K562 (cell line): ENCODE measurements at regions not wholly inside any gene's neighbourhood (a gene's known extent, or its start where the extent isn't known, plus 50 kb on each side); places are given as distances from the start of the nearest gene placed in this dataset.

Source experiments
- ATAC-seq: fragments of 200-7000 bp; cut with Tn5 transposase; 3 replicates; pipeline ENCODE4 v1.9.1; 2020; ENCODE audit warnings: moderate library complexity
- BruUV-seq: library from RNA; stranded (reverse); fragments of 400-500 nt; replicated peaks from 2 replicates; lab custom pipeline; 2021; lab: Mats Ljungman, UMichigan
- CTCF ChIA-PET: fragments of 300-600 bp; formaldehyde crosslinking; extraction: SDS; loops from one replicate; lab custom pipeline; 2021; ENCODE audit warnings: low intra/inter-chr PET ratio; lab: Yijun Ruan, JAX
- POLR2A ChIA-PET: fragments of 300-600, 350-650 bp; sonication (Branson Sonifier 250); formaldehyde crosslinking; extraction: SDS; loops from one replicate; lab custom pipeline; 2021; ENCODE audit warnings: antibody characterized with exemption, inconsistent platforms; lab: Yijun Ruan, JAX
- DNase-seq, 4 experiments: peaks; one replicate each; pipeline versions ENCODE4 v3.0.0 to v3.0.0-alpha.2; 2011 to 2018; ENCODE audit warnings: low spot score in 3 of 4, mixed read lengths in 3 of 4; ENCODE audit errors: extremely low read depth in 1 of 4
- FAIRE-seq: peaks from 2 replicates; lab custom pipeline; 2011; peaks lifted over from hg19 to GRCh38; lab: Jason Lieb, UNC
- H2AFZ ChIP-seq: 2 replicates; pipeline ENCODE4 v1.6.0; 2011; ENCODE audit warnings: low read depth, low read length, control low read depth, inconsistent platforms
- H3K27ac ChIP-seq: fragments of 200-600 bp; 3 replicates; pipeline ENCODE4 v1.8.0; 2011; ENCODE audit warnings: low read depth, mild to moderate bottlenecking, control low read depth, inconsistent platforms, low read length, moderate library complexity, mixed read lengths; ENCODE audit errors: extremely low read depth
- H3K27me3 ChIP-seq, 2 experiments: fragments of 300-600 bp in 1 of 2; 2 replicates in 1 of 2; 3 replicates in 1 of 2; pipeline versions ENCODE4 v1.6.0 to v1.8.0; 2011; ENCODE audit warnings: inconsistent platforms in 2 of 2, low read length in 2 of 2, mild to moderate bottlenecking in 1 of 2, mixed read lengths in 1 of 2, moderate library complexity in 1 of 2; ENCODE audit not compliant: control insufficient read depth in 2 of 2, insufficient read depth in 2 of 2
- H3K36me3 ChIP-seq: fragments of 300-600 bp; 3 replicates; pipeline ENCODE4 v1.8.0; 2011; ENCODE audit warnings: mild to moderate bottlenecking, low read length, inconsistent platforms; ENCODE audit not compliant: control insufficient read depth, insufficient read depth
- H3K4me1 ChIP-seq, 2 experiments: fragments of 200-600 bp in 1 of 2; replicated peaks in 1 of 2; 2 replicates in 1 of 2; 3 replicates in 1 of 2; pipeline versions ENCODE4 v1.5.1 to v1.8.0; 2011; ENCODE audit warnings: inconsistent platforms in 2 of 2, low read length in 2 of 2, mild to moderate bottlenecking in 1 of 2, mixed read lengths in 1 of 2, moderate library complexity in 1 of 2; ENCODE audit not compliant: control insufficient read depth in 2 of 2, insufficient read depth in 2 of 2
- H3K4me2 ChIP-seq: 2 replicates; pipeline ENCODE4 v1.6.1; 2011; ENCODE audit warnings: low read length, control low read depth, inconsistent platforms, mixed read lengths; ENCODE audit not compliant: insufficient read depth
- H3K4me3 ChIP-seq: fragments of 200-600 bp; sonication (generic), shearing (Covaris generic); 2 replicates; pipeline ENCODE4 v1.5.1; 2016; ENCODE audit warnings: control low read depth, inconsistent platforms
- H3K79me2 ChIP-seq: fragments of 200-600 bp; 3 replicates; pipeline ENCODE4 v1.8.0; 2011; ENCODE audit warnings: low read length, inconsistent platforms; ENCODE audit not compliant: control insufficient read depth, insufficient read depth
- H3K9ac ChIP-seq, 2 experiments: 2 replicates each; pipeline versions ENCODE4 v1.6.0 to v1.6.1; 2011; ENCODE audit warnings: low read depth in 2 of 2, low read length in 2 of 2, control low read depth in 1 of 2, inconsistent platforms in 1 of 2, mild to moderate bottlenecking in 1 of 2, mixed read lengths in 1 of 2; ENCODE audit not compliant: insufficient read depth in 1 of 2
- H3K9me1 ChIP-seq: one replicate; pipeline ENCODE4 v1.6.0; 2011; ENCODE audit warnings: inconsistent platforms, mild to moderate bottlenecking, low read length, moderate library complexity; ENCODE audit not compliant: control insufficient read depth, insufficient read depth
- H3K9me3 ChIP-seq: replicated peaks from 2 replicates; pipeline ENCODE4 v1.5.1; 2011; ENCODE audit warnings: low read depth, low read length, inconsistent platforms; ENCODE audit not compliant: control insufficient read depth, insufficient read depth
- H4K20me1 ChIP-seq: replicated peaks from 2 replicates; pipeline ENCODE4 v1.6.1; 2011; ENCODE audit warnings: low read length, inconsistent platforms, mixed read lengths; ENCODE audit not compliant: control insufficient read depth, insufficient read depth
- MAFK ChIP-seq: IDR thresholded peaks from 2 replicates; pipeline ENCODE4 v1.6.1; 2011; ENCODE audit warnings: low read length, improper control_type of control experiment
- ZNF316 ChIP-seq: fragments of 450-650 bp; IDR thresholded peaks from 2 replicates; pipeline ENCODE4 v1.6.1; 2016
- WGBS: fragments of 100-300 bp; shearing (Covaris generic); methylation state at CpG from one replicate; pipeline ENCODE4 v1.1.6; 2016; ENCODE audit warnings: low coverage, mixed read lengths; ENCODE audit not compliant: insufficient coverage; ENCODE audit errors: missing lambda C conversion rate; 5-methylcytosine and 5-hydroxymethylcytosine counted together
- in situ Hi-C: fragments of 300-500 bp; cut with MboI; formaldehyde crosslinking; loops from 4 replicates; pipeline ENCODE4 v1.15.0; 2018; ENCODE audit warnings: inconsistent platforms, mixed read lengths
- intact Hi-C: fragments of 100-400 bp; cut with micrococcal nuclease; formaldehyde crosslinking; loops from 2 replicates; pipeline ENCODE4 v1.14.2; 2022
- TF ChIP-seq, protein P1 (sequence below): sonication (generic); formaldehyde crosslinking; IDR thresholded peaks from 2 replicates; pipeline ENCODE4 v1.8.0; 2022; ENCODE audit warnings: mild to moderate bottlenecking, missing genetic modification reagents

GRCh38 chr12:125583071-125583470 is 517.8 kb downstream of the AACS start:
- no peak overlapping the region for H3K27ac ChIP-seq
- no peak for FAIRE-seq
- no peaks in the 10 kb centered on the region for H3K4me1 ChIP-seq
- H4K20me1 ChIP-seq: no peaks in the 10 kb centered on the region
- no peaks in the 10 kb centered on the region for H3K9me3 ChIP-seq
- no peaks in the 10 kb centered on the region for H3K79me2 ChIP-seq
- peak; percentile 36 for TF ChIP-seq MAFK
- 0 out of 2 replicates have a peak, but pooled peaks have one; percentile 21 for TF ChIP-seq ZNF316
- TF ChIP-seq, protein P1, sequence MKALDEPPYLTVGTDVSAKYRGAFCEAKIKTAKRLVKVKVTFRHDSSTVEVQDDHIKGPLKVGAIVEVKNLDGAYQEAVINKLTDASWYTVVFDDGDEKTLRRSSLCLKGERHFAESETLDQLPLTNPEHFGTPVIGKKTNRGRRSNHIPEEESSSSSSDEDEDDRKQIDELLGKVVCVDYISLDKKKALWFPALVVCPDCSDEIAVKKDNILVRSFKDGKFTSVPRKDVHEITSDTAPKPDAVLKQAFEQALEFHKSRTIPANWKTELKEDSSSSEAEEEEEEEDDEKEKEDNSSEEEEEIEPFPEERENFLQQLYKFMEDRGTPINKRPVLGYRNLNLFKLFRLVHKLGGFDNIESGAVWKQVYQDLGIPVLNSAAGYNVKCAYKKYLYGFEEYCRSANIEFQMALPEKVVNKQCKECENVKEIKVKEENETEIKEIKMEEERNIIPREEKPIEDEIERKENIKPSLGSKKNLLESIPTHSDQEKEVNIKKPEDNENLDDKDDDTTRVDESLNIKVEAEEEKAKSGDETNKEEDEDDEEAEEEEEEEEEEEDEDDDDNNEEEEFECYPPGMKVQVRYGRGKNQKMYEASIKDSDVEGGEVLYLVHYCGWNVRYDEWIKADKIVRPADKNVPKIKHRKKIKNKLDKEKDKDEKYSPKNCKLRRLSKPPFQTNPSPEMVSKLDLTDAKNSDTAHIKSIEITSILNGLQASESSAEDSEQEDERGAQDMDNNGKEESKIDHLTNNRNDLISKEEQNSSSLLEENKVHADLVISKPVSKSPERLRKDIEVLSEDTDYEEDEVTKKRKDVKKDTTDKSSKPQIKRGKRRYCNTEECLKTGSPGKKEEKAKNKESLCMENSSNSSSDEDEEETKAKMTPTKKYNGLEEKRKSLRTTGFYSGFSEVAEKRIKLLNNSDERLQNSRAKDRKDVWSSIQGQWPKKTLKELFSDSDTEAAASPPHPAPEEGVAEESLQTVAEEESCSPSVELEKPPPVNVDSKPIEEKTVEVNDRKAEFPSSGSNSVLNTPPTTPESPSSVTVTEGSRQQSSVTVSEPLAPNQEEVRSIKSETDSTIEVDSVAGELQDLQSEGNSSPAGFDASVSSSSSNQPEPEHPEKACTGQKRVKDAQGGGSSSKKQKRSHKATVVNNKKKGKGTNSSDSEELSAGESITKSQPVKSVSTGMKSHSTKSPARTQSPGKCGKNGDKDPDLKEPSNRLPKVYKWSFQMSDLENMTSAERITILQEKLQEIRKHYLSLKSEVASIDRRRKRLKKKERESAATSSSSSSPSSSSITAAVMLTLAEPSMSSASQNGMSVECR (CRISPR knock-in tag): no peak
- TF ChIP-seq, all 486 proteins: peak for 2
- Histone ChIP-seq H3K36me3 (no peaks in the 10 kb centered on the region), H3K9ac (no peak overlapping the region), H3K27me3 (no peaks in the 10 kb centered on the region), H3K9me1 (no peaks in the 10 kb centered on the region), H3K4me2 (no peak overlapping the region), H3K4me3 (no peak overlapping the region), H2AFZ (no peak overlapping the region)
- CTCF ChIA-PET: no interaction called here
- ATAC-seq (no peak), DNase-seq (no peak)
- POLR2A ChIA-PET: no interaction called here
- in situ Hi-C loops: no loop called here
- BruUV-seq: no TSS peak
- 0% methylated on average over 3 of the region's 3 CpGs for WGBS
- intact Hi-C loops: no loop called here
